NCI-H69 (cell line): ENCODE measurements at regions not wholly inside any gene's neighbourhood (a gene's known extent, or its start where the extent isn't known, plus 50 kb on each side); places are given as distances from the start of the nearest gene placed in this dataset.
"Not testable (repeated sequence)": the region's sequence is repeated elsewhere in the genome, so short reads cannot be mapped to it uniquely, and the experiment has no call there.

ENCODE experiments used
- DNase-seq: peaks from one replicate; lab custom pipeline; 2025; lab: John Stamatoyannopoulos, UW

DNA sequence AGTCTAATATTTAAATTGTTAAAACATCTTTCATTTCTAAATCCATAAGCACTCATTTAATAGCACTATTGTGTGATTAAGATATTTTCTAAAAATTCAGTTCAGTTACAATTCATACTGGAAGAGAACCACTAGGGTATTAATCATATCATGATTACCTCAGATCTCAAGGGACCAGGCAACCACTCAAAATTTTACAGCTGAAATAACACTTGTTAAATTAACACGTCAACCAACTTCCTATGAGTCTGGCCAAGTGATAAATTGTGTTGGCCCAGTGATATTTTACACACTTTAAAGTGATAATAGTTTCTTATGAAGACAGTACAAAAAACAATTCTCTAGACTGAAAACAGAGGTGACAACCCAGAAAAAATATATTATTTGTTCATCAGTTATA is 869.0 kb upstream of the ADGRB3 start:
- DNase-seq, result peak; percentile 39

DNA sequence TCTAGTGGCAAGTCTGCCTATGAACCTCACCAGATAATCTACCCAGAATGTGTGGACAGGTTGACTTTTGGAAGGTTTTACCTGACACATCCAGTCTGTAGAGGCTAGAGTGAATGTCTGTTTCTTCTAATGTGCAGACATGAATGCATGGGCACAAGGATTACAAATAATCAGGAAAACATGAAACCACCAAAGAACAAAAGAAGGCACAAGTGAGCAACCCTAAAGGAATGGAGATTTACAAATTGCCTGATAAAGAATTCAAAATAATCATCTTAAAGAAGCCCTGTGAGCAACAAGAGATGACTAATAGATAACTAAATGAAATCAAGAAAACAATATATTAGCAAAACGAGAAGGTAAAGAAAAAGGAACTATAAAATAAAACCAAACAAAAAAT is 876.1 kb upstream of the ADGRB3 start:
- DNase-seq, result no peak

DNA sequence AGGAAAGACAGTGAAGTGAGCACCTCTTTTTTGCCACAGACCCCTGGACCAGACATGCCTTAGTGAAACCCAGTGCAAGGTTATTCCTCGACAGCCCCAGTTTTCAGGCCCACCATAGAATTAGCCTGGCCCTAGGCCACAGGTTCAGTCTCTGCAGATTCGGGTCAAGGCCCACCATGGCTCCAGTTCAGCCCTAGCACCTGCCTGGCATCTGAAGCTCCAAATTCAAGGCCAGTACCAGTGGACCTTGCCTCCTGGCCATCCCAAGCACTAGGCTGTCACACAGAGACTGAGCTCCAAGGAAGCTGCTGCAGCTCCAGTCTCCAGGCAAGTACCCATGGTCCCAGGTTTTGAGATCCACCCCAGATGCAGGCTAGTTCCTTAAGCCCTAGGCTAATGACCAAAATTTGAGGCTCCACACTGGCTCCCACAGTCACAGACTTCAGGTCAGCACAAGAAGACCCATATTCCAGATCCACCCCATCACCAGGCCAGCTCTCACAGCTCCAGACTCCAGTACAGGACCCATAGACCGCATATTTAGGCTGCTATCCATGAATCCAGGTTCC is 877.5 kb upstream of the ADGRB3 start:
- DNase-seq, result no peak

DNA sequence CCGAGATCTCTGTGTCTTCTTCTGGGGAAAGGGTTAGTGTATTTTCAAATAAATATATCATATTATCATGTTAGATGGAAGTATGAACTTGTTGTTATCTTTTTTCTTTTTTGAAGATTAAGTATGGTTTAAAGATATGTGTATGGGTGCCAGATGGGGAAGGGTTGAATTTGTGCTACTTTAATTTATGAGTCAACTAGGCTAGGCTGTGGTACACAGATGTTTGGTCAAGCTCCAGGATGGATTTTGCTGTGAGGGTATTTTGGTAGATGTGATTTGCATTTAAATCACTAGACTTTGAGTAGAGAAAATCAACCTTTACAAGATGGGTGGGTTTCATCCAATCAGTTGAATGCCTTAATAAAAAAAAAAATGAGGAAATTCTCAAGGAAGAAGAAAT is 886.6 kb upstream of the ADGRB3 start:
- DNase-seq, result no peak

DNA sequence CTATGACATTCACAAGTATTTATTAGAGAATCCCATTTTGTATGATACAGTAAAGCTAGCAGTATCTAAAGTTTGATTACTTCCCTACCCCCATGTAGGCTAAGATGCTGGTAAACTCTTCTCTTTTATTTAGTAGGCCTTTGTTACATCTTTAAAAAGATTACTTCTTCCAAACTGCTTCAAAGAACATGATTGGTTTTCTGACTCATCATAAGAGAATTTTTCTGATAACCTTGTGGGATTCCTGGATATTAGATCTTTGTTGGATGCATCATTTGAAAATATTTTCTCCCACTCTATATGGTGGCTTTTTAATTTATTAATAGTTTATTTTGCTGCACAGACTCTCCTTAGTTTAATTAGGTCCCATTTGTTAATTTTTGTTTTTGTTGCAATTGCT is 898.3 kb upstream of the ADGRB3 start:
- no peak for DNase-seq

DNA sequence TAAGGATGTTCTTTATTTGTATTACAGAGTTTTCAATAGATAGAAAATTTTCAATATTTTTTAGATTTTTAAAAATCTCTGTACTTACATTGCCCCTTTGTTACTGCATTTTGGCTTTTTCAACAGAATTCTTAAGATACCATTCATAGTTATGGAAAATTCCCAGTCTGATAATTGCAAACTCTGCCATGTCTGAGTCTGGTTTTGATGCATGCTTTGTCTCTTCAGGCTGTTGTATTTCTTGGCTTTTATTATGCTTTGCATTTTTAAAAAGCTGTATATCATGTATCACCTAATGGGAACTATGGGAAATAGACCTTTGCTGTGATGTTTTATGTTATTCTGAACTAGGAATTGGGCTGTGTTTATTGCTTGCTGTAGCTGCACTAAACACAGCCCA is 898.9 kb upstream of the ADGRB3 start:
- no peak for DNase-seq

DNA sequence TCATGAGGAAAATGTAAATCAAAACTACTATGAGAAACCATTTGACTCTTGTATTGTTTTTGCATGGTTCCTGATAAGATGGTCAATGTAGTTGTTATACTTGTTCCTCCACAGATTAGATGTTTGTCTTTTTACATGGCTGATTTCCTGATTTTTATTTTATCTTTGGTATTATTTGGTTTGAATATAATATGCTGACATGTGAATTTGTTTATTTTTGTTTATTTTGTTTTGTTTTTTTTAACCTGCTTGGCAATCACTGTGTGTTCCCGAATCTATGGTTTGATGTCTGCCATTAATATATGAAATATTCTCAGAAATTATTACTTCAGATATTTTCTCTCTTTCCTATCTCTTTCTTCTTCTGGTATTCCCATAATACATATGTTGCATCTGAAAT is 899.5 kb upstream of the ADGRB3 start:
- DNase-seq, result no peak

DNA sequence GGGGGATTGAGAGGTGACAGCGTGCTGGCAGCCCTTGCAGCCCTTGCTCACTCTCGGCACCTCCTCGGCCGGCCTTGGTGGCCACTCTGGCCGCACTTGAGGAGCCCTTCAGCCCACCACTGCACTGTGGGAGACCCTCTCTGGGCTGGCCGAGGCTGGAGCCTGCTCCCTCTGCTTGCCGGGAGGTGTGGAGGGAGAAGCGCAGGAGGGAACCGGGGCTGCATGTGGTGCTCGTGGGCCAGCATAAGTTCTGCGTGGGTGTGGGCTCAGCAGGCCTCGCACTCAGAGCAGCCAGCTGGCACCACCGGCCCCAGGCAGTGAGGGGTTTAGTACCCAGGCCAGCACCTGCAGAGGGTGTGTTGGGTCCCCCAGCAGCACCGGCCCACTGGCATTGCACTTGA is 912.2 kb upstream of the ADGRB3 start:
- DNase-seq, result no peak

DNA sequence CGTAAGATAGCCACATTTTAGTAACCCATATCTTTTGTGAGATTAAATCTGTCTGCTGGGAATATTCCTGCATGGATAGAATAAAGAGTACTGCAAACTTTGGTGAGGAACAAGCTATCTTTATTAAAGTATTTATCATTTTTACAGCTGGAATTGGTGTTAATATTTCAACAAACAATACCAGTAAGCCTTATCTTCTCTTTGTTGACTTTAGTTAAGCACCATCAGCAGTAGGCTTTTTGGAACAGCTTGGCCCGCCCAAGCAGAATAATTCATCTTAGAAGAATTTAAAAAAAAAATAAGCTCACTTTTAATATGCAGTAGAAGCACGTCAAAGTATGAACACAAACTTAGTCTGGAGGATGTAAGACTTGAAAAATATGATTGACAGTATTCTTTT is 917.8 kb upstream of the ADGRB3 start:
- no peak for DNase-seq

DNA sequence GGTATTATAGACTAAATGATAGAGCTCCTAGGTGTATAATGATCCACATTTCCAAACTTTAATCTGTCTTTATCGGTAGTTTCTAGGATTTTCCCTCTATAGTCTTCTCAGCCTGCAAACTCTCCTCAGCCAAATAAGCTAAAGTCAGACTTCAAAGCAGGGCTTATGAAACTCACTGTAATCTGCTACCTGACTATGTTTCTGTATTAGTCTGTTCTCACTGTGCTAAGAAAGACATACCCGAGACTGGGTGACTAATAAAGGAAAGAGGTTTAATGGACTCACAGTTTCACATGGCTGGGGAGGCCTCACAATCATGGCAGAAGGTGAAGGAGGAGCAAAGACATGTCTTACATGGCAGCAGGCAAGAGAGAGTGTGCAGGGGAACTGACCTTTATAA is 928.7 kb upstream of the ADGRB3 start:
- no peak for DNase-seq

DNA sequence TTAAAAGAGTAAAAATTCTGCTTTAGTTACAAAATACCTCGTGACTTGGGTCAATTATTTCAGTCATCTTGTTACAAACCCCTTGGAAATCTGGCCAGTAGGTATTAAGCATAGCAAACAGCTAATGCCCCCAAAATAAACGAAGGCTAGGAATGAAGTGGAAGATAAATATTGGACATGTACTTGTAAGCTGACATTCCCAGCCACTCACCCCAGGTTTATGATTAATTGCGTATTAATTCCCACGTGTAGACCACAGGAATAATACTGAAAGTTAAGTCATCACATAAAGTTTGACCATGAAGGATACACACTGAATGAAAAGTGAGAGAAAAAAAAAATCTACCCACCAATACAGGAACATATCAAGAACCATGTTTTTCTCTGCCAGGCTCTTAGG is 936.5 kb upstream of the ADGRB3 start:
- DNase-seq, result peak; percentile 12

DNA sequence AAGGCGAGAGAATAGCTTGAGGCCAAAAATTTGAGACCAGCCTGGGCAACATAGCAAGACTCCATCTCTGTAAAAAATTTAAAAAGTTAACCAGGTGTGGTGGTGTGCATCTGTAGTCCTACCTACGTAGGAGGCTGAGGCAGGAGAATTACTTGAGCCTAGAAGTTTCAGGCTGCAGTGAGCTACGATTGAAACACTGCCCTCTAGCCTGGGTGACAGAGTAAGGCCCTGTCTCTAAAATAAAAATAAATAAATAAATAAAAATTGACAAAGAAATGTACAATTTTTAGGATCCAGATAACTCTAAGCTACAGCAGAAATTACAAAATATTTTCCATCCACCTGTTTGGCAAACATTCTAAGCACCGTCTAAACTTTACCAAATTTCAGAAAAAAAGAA is 941.0 kb upstream of the ADGRB3 start:
- DNase-seq, result peak; percentile 10

DNA sequence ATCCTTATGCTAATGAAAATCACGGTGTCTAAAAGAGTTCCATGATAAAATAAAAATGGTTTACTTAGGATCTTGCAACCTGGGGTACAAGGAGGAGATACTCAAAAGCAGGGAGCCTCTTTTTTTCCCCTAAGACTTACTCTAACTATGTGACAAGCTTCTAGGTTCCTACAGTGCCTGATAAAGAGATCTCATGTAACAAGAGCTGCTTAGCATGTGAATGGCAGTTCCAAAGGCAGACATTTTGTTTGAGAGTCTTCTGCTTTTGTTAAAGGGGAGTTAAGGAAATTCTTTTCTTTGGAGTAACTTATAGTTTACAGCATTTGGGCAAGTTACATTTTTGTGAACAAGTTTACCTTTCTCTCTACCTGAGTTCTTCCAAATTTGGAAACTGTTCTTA is 945.8 kb upstream of the ADGRB3 start:
- no peak for DNase-seq

DNA sequence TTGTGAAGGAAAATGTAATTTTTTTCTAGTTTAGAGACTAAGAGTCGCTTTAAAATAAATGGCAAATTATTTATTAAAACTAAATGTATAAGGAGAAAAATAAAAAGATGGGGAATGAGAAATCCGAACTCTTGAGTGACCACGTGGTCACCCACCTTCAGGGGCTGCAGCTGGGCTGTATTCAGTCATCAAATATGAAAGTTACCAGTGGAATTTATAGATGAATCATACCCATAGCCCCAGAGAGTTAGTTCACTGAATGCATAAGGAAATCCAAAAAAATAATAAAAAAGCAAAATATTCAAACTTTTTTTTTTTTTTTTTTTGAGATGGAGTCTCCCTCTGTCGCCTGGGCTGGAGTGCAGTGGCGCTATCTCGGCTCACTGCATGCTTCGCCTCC is 947.7 kb upstream of the ADGRB3 start:
- DNase-seq, result no peak

DNA sequence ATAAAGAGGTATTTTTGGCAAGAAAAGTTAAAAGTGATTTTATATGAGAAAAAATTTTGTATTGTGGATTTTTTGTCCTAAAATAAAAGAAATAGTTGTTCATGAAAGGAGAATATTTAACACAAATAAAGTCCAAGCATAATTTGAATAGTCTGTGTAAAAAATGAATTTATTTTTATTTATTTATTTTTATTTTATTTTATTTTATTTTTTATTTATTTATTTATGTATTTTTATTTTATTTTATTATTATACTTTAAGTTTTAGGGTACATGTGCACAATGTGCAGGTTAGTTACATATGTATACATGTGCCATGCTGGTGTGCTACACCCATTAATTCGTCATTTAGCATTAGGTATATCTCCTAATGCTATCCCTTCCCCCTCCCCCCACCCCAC is 948.9 kb upstream of the ADGRB3 start:
- not testable (repeated sequence) for DNase-seq

DNA sequence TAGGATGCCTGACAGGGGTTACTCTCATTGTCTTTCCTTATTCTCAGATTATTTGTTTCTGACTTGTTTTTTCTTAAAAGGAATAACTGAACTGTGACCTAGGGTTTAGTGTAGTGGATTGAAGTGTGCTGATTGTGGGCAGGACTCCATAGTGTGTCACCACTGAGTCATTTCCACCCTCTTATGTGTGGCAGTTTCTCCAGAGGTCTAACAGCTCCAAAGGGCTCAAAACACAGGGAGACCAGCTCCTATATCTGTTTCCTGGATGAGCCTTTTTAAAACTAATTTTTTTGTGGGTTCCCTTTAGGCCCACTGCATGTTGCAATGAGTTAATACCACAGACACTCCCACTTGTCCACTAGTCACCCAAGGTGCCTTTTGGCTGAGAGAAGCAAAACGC is 951.1 kb upstream of the ADGRB3 start:
- DNase-seq, result no peak

DNA sequence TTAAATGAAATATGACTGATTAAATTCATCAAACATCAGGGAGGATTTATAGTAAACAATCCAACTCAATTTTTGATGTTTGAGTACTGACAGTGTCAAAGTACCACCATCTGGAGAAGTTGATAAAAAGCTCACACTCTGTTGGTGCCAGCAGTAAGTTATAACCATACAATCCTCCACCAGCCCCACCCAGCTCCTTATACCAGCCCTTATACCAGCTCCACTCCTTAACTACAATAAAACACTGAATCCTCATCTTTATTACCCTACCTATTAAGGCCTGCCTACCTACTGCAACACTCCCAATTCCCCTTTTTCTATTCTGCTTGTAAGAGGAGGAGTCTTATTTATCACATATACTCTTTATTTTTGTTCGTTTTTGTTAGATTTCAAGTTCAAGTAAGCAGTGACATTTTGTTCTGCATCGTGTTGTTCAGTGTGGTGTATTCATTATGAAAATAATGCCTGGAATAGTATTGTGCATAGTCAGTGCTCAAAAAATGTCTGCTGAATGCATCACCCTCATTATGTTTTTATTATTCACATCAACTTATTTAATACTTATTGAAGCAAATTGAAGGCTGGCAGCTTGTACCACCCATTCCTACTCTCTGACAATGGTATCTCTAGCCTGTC is 954.7 kb upstream of the ADGRB3 start:
- DNase-seq, result peak; percentile 11

DNA sequence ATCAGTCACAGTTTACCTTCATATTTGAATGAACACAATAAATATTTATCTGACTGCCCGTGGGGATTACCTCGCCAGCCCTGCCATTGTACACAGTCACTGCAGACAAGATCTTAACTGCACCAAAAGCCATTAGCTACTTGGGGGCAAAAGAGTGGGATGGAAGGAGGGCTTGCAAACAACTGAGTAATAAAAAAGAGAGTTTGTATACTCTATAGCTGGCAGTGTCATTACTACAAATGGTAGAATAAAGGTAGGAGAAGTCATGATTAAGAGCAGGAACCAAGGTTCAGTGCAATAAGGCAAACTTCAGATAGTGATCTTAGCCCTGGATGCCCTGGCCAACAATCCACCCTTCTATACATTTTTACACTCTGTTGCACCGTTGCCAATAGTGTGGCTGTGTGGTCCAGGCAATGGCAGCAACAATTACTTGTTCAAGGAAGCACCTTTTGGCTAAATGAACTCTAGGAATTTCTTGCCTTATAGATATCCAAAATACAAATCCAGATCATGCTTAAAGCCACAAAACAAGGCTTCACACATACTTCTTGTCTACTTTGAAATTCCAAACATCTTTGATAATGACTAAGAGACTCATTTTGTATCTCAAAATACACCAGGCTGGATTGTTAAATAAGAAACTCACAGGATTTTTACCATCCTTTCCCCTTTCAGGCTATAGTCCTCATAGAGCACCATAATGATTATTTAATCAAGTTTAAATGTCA is 955.4 kb upstream of the ADGRB3 start:
- DNase-seq, result peak; percentile 64

DNA sequence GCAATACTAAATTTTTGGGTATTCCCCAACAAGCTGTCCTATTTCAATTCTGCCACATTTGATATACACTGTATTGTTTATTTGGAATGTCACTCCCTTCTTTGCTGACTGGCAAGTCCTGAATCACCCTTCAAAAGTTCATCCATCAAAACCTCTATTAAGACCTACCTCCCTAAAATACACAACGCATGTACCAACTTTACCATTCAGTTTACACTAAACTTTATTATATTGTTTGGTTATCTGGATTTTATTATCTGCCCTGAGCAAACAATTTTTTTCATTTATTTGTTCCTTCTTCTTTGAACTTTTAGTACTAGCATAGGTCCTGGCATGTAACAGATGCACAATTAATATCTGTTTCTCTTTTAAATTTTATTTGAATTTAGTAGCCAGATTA is 958.2 kb upstream of the ADGRB3 start:
- no peak for DNase-seq

DNA sequence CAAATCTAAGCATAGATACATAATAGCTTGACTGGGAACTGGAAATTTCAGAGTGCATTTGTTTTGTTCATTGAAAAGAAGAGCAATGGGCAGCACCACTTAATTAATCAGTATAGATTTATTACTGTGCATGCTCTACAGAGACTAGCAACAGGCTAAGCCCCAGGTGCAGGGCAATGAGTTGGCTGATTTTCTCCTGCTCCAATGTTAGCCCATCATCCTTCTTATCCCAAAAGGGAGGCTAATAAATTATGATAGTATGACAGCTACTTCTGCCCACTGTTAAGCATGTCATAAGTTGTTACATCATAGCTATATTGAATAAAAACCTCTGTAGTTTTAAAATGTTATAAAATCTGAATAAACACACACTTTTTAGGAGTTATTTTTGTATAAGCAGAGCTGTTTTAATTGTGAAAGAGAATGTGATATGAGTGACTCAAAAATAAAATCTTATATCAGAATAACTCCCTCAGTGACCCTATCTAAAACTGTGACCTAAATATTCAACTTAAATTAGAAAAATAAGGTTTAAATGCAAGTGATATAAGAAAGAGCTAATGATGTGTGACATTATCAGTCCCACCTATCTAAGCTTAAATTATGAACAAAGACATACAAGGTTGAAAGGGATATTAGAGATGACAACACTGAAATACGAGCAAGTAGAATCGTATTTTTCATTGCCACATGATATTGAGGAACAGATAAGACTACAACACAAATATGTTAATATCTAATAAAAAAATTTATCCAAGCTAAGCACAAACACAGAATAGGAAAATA is 967.3 kb upstream of the ADGRB3 start:
- DNase-seq, result peak; percentile 32

DNA sequence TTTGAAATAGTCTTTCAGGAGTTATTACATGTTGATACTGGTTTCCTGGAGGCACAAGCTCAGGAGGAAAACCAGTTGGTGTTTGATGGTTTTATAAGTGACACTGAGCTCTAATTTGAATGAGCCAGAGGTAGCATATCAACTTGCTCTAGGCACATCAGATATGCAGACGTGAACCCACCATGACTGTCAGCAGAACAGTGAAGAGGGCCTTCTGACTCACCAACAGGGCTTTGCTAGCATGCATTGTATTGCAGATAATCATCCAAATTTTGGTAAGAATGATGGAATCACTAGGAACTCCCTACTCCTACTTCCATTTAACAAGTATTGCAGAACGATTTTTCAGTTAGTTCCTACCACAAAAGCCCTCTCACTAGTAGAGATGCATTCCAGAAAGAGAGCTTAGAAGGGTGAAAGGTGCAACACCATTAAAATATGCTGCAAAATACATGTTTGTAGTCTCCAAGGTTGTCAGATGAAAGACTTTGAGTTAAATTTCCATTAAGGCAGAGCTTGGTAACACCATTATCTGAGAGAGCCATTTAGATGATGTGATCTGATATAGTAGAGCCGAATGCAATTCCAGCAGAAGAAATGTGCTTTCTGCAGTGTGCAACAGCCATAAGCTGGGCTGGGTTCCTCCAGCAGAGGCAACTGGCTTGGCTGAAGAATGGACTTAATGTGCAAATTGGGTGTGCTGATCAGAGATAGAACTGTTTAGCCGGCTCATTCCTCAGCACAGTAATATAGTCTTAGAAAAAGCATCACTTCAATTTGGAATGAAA is 968.7 kb upstream of the ADGRB3 start:
- no peak for DNase-seq

DNA sequence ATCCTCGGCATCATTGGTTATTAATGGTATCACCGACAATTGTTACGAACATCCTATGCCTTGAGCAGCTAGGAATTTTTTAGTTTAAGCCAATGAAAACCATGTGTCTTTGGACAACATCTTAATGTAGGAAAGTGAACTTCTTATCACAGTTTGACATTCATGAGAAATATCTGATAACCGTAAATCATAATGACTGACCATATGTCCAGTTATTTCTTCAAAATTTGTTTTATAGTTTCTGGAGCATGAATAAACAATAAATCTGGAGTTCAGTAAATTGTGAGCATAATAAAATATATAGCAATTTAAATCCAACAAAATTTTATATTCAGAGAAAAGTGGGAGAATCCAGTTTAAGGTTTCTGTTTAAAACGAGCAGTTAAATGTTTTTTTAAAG is 970.1 kb upstream of the ADGRB3 start:
- no peak for DNase-seq
